ENCODE measurements at regions not wholly inside any gene's neighbourhood (a gene's known extent, or its start where the extent isn't known, plus 50 kb on each side); places are given as distances from the start of the nearest gene placed in this dataset.

DNA sequence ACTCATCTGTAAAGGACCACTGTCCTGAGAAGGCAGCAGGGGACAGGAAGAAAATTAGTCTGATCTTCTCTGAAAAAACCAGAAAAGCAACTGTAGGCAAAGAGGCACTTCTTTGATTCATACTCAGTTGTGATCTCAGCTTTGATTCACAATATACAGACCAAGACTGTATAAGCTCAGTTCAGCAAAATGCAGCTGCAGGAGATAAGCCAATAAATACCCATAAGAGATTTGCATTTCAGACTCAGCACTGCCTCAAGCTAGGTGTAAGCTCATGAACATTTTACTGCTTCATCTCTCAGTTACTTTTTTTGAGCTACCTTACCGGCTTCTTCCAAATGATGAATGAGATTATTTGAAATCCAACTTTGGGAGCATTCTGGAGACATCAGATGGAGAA is 64.2 kb upstream of the LYZL1 start:
- TF ChIP-seq, protein P1, sequence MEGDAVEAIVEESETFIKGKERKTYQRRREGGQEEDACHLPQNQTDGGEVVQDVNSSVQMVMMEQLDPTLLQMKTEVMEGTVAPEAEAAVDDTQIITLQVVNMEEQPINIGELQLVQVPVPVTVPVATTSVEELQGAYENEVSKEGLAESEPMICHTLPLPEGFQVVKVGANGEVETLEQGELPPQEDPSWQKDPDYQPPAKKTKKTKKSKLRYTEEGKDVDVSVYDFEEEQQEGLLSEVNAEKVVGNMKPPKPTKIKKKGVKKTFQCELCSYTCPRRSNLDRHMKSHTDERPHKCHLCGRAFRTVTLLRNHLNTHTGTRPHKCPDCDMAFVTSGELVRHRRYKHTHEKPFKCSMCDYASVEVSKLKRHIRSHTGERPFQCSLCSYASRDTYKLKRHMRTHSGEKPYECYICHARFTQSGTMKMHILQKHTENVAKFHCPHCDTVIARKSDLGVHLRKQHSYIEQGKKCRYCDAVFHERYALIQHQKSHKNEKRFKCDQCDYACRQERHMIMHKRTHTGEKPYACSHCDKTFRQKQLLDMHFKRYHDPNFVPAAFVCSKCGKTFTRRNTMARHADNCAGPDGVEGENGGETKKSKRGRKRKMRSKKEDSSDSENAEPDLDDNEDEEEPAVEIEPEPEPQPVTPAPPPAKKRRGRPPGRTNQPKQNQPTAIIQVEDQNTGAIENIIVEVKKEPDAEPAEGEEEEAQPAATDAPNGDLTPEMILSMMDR (IDR thresholded peaks at IDR 0.05) = no peak
- no peak for TF ChIP-seq POLR2A (IDR thresholded peaks at IDR 0.05)
- no peak for TF ChIP-seq EP300 (IDR thresholded peaks at IDR 0.05)
